Astrocyte of the cerebellum (primary cell): ENCODE measurements at regions not wholly inside any gene's neighbourhood (a gene's known extent, or its start where the extent isn't known, plus 50 kb on each side); places are given as distances from the start of the nearest gene placed in this dataset.

Experiments used
- DNase-seq: peaks from one replicate; pipeline ENCODE4 v3.0.0-alpha.2; 2011; ENCODE audit warnings: low read depth
- H3K4me3 ChIP-seq: 2 replicates; pipeline ENCODE4 v1.5.1; 2011; ENCODE audit warnings: mild to moderate bottlenecking, low read depth, low read length, moderate library complexity
- in situ Hi-C: cut with HindIII; loops from 2 replicates; pipeline ENCODE4 v1.10.0; 2017; ENCODE audit warnings: low sequenced_read_pairs
- TF ChIP-seq, protein P1 (sequence below): IDR thresholded peaks from 2 replicates; pipeline ENCODE4 v1.5.1; 2012; ENCODE audit warnings: low read length, low read depth, moderate library complexity, mild to moderate bottlenecking; ENCODE audit errors: missing control alignments

DNA sequence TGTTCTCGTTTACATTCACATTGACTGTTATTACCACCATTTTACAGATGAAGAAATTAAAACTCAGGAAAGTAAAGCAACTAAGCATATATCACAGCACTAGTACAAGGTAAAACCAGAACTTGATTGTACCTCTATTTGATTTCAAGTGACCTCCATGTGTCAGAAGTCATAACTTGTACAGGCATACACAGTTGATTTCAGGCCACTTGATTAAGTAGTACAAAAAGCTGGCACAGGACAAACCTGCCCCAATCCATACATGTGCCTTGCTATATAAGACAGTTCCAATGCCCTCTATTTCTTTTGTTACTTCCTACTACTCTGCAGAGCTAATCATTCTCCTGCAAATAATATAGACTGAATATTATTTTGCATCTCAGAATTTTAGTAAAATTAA lies 58.8 kb upstream of the VGLL2 start:
- in situ Hi-C loops = no loop called here
- TF ChIP-seq, protein P1, sequence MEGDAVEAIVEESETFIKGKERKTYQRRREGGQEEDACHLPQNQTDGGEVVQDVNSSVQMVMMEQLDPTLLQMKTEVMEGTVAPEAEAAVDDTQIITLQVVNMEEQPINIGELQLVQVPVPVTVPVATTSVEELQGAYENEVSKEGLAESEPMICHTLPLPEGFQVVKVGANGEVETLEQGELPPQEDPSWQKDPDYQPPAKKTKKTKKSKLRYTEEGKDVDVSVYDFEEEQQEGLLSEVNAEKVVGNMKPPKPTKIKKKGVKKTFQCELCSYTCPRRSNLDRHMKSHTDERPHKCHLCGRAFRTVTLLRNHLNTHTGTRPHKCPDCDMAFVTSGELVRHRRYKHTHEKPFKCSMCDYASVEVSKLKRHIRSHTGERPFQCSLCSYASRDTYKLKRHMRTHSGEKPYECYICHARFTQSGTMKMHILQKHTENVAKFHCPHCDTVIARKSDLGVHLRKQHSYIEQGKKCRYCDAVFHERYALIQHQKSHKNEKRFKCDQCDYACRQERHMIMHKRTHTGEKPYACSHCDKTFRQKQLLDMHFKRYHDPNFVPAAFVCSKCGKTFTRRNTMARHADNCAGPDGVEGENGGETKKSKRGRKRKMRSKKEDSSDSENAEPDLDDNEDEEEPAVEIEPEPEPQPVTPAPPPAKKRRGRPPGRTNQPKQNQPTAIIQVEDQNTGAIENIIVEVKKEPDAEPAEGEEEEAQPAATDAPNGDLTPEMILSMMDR = no peak
- no peak overlapping the region for H3K4me3 ChIP-seq
- no peak for DNase-seq

DNA sequence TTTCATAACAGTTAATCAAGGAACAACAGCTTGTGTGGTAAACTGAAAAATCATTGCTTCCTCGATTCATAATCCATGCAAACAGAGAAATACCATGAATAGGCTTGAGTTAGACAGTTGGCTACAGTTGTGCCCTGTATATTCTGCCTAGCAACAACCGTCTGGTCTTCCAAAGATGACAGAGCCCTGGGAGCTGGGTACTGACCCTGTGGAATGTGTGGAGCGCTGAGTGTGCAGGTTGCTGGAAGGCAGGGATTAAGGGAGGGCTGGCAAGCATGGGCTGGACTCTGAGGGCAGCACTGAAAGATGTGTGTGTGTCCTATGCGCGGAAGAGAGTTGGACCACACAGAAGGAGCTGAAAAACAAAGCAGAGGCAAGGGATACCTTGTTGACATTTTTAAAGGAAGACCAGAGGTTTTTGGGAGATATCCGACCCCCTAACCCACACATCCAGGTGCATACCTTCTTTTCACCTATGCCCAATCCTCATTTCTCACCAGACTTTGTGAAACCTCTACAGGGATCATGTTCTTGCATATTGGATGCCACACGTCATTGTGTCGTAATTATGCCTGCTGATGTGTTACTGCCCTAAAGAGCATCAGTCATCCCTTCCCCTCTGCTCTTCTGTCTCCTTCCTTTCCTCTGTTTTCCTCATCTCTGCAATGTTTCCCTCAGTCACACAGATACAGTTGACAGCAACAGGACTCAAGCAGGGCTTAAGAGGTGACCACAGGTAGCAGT lies 58.2 kb upstream of the VGLL2 start:
- H3K4me3 ChIP-seq = no peak overlapping the region
- in situ Hi-C loops = no loop called here
- TF ChIP-seq, protein P1 = no peak
- no peak for DNase-seq

- no peak for DNase-seq
- TF ChIP-seq, protein P1 = no peak
- H3K4me3 ChIP-seq = no peak overlapping the region
- in situ Hi-C loops = no loop called here
Measured at GRCh38 chr6:117210279-117210678, 55.1 kb upstream of the VGLL2 start.

DNA sequence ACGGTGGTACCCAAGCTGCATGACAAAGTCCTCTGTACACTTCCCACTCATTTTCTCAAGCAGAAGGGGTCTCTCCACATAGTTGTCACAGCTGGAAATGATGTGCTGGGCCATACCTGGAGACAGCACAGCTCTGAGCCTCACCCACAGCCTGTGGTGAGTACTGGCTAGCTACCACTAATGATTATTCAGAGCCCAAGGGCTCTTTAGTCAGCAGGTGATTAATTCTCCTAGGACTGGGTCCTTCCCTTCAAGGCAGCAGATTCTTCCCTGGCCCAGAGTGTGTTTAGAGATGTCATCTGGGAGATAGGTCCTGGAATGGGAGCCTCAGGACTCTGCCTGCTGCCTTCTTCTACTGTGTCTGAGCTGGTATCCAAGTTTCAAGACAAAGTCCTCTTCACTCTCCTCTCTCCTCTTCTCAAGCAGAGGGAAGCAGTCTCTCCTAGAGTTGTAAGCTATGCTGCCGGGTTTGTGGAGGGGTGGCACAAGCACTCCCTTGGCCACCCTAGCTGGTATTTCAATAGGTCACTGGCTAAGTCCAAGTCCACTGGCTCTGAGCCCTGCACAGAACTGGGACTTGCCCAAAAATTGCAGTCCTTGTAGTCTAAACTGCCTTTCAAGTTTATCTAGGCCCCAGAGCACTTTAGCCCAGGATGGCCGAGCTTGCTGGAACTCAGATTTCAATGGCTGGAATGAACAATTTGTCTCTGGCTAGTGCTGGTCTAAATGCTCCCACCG lies 49.8 kb upstream of the VGLL2 start:
- in situ Hi-C loops = no loop called here

More for the DNA sequence above, 49.8 kb upstream of the VGLL2 start:
- H3K4me3 ChIP-seq = no peak overlapping the region
- no peak for DNase-seq
- TF ChIP-seq, protein P1 = no peak
